ENCODE measurements at regions not wholly inside any gene's neighbourhood (a gene's known extent, or its start where the extent isn't known, plus 50 kb on each side); places are given as distances from the start of the nearest gene placed in this dataset.
"Not testable (repeated sequence)": the region's sequence is repeated elsewhere in the genome, so short reads cannot be mapped to it uniquely, and the experiment has no call there.

DNA sequence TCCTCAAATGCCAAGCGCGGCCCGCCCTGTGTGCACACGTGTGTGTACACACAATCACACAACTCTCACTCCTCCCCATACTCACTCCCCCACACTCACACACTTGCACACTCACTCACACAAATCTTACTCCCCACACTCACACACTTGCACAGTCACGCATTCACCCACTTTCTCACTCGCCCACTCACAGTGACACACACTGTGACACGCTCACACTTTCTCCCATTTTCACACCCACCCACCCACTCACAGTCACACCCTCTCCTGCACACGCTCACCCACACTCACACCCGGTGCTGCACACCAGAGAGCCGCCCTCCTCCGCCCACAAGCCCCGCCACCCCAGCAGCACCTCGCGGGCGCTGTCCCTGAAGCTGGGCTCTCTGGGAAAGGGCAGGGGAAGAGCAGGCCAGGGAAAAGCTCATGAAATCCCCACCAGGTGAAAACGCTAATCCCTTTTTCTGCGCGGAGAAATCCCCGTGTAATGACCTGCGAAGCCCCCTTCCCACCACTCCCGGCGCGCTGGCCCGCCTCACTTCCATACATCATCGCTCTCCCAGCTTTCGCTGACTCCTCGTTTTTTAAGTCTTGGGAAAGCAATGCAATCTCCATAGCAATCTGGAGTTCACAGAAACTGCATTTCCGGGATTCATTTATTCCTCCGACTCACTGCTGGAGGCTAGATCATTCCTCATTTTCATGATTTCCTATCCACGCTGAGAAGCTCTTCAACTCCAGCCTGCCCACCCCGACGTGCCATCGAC, 211.6 kb upstream of the LRRC61 start:
- not testable (repeated sequence) for H3K4me1 Mint-ChIP-seq (ENCODE audit: low read depth, unreplicated experiment); H3K27me3 Mint-ChIP-seq (ENCODE audit: unreplicated experiment); DNase-seq; H3K4me3 Mint-ChIP-seq (ENCODE audit: unreplicated experiment); H3K9me3 Mint-ChIP-seq (ENCODE audit: unreplicated experiment); H3K27ac Mint-ChIP-seq (ENCODE audit: unreplicated experiment); H3K36me3 Mint-ChIP-seq (ENCODE audit: unreplicated experiment)

DNA sequence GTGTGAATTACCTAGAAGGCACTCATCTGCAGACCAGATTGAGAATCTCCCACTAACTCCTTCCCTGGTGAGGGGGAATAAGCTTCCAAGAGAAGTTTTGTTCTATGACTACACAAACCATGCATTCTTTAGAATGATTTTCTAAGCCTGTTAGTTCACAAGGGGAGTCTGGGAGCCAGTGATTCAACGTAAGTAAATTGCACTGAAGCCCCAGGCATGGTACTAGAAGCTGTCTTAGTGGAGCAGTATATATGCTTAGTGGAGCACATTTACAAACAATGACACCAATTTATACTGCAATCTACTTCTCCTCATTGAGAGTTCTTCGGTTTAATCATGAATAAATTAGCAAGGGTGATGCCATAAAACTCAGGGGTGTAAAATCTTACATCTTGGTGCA, 209.9 kb upstream of the LRRC61 start:
- H3K4me3 Mint-ChIP-seq (ENCODE audit: unreplicated experiment); H3K27me3 Mint-ChIP-seq (ENCODE audit: unreplicated experiment): not testable (repeated sequence)

DNA sequence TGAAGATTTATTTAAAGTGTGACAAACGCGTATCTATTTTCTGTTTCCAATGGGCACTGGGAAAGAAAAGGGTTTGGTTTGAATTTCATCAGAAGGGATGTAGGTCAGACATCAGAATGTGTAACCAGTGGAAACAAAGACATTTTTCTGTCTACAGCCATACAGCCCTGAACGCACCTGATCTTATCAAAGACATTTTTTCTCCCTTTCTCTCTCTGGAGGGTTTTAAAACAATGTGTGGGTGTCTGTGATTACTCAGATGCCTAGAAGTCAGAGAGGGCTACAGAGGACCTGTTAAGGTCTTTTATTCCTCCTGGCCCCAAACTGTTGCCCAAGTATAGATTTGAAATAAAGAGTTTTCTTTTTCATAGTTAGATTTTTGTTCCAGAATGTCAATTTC, 208.6 kb upstream of the LRRC61 start:
- H3K36me3 Mint-ChIP-seq (ENCODE audit: unreplicated experiment); DNase-seq; H3K4me3 Mint-ChIP-seq (ENCODE audit: unreplicated experiment); H3K4me1 Mint-ChIP-seq (ENCODE audit: low read depth, unreplicated experiment); H3K27ac Mint-ChIP-seq (ENCODE audit: unreplicated experiment); H3K9me3 Mint-ChIP-seq (ENCODE audit: unreplicated experiment); H3K27me3 Mint-ChIP-seq (ENCODE audit: unreplicated experiment): not testable (repeated sequence)

More for the DNA sequence above, 209.9 kb upstream of the LRRC61 start:
- not testable (repeated sequence) for DNase-seq; H3K27ac Mint-ChIP-seq (ENCODE audit: unreplicated experiment); H3K9me3 Mint-ChIP-seq (ENCODE audit: unreplicated experiment); H3K4me1 Mint-ChIP-seq (ENCODE audit: low read depth, unreplicated experiment); H3K36me3 Mint-ChIP-seq (ENCODE audit: unreplicated experiment)

DNA sequence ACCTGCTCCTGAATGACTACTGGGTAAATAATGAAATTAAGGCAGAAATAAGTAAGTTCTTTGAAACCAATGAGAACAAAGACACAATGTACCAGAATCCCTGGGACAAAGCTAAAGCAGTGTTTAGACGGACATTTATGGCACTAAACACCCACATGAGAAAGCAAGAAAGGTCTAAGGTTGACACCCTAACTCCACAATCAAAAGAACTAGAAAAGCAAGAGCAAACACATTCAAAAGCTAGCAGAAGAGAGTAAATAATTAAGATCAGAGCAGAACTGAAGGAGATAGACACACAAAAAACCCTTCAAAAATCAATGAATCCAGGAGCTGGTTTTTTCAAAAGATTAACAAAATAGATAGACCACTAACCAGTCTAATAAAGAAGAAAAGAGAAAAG, 203.2 kb upstream of the LRRC61 start:
- not testable (repeated sequence) for H3K27me3 Mint-ChIP-seq (ENCODE audit: unreplicated experiment); DNase-seq; H3K36me3 Mint-ChIP-seq (ENCODE audit: unreplicated experiment); H3K4me3 Mint-ChIP-seq (ENCODE audit: unreplicated experiment); H3K27ac Mint-ChIP-seq (ENCODE audit: unreplicated experiment); H3K9me3 Mint-ChIP-seq (ENCODE audit: unreplicated experiment); H3K4me1 Mint-ChIP-seq (ENCODE audit: low read depth, unreplicated experiment)

DNA sequence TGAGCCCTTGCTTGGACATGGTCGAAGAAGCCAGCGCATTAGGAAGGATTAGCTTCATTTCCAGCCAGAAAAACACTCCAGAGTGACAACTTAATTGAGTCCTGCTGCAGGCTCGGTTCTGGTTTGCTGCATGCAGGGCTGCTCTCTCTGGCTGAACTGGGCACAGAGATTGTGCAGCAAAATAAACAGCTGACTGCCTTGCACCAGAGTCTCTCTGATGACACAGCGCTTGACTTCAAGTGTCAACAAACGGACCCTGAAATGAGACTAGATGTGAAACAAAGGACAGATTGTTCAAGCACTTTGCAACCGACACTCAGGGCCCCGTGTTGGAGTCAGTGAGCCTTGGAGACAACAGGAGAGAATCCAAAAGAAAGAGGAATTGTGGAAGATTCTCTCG, 197.3 kb upstream of the LRRC61 start:
- DNase-seq; H3K4me1 Mint-ChIP-seq (ENCODE audit: low read depth, unreplicated experiment); H3K27me3 Mint-ChIP-seq (ENCODE audit: unreplicated experiment); H3K9me3 Mint-ChIP-seq (ENCODE audit: unreplicated experiment); H3K36me3 Mint-ChIP-seq (ENCODE audit: unreplicated experiment); H3K27ac Mint-ChIP-seq (ENCODE audit: unreplicated experiment); H3K4me3 Mint-ChIP-seq (ENCODE audit: unreplicated experiment): not testable (repeated sequence)

DNA sequence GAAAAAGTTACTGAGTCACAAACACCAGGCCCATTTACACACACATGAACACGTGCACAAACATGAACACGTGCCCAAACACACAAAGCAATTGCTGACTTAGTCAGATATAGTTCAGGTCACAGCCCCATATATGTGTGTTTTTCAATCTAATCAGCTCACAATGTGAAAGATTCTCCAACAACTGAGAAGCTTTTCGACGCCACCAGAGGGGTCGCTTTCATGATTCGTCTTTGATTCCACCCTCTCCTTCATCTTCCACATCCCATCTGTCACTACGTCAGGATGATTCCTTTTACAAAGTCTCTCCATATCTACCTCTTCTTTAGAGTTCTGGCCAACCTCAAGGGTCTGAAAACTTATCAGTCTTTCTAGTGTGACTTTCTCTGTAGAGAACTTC, 188.7 kb upstream of the LRRC61 start:
- not testable (repeated sequence) for H3K27ac Mint-ChIP-seq (ENCODE audit: unreplicated experiment); H3K4me3 Mint-ChIP-seq (ENCODE audit: unreplicated experiment); DNase-seq; H3K36me3 Mint-ChIP-seq (ENCODE audit: unreplicated experiment); H3K27me3 Mint-ChIP-seq (ENCODE audit: unreplicated experiment); H3K4me1 Mint-ChIP-seq (ENCODE audit: low read depth, unreplicated experiment); H3K9me3 Mint-ChIP-seq (ENCODE audit: unreplicated experiment)

DNA sequence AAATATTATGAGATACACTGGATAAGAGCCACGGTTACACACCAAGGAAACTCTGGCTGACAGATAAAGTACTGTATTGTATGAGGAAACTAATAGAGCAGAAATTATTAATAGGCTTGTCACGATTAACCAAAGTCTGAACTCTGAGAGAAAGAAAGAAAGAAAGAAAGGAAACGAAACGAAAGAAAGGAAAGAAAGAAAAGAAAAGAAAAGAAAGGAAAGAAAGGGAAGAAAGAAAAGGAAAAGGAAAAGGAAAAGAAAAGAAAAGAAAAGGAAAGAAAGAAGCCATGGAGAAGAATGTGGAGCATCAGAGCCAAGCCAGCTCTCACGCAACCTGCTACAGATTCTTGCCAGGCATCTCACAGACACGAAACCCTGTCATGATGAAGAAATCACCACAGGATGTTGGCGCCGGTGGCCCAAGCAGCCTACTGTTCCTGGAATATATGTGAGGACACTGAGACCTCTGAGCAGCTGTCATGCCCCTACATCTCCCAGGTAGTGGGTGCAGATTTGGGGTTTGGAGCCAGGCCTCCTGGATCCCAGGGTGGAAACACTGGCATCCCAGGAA, 187.4 kb upstream of the LRRC61 start:
- H3K27ac Mint-ChIP-seq (ENCODE audit: unreplicated experiment); H3K4me3 Mint-ChIP-seq (ENCODE audit: unreplicated experiment); DNase-seq; H3K4me1 Mint-ChIP-seq (ENCODE audit: low read depth, unreplicated experiment); H3K27me3 Mint-ChIP-seq (ENCODE audit: unreplicated experiment); H3K36me3 Mint-ChIP-seq (ENCODE audit: unreplicated experiment); H3K9me3 Mint-ChIP-seq (ENCODE audit: unreplicated experiment): not testable (repeated sequence)

DNA sequence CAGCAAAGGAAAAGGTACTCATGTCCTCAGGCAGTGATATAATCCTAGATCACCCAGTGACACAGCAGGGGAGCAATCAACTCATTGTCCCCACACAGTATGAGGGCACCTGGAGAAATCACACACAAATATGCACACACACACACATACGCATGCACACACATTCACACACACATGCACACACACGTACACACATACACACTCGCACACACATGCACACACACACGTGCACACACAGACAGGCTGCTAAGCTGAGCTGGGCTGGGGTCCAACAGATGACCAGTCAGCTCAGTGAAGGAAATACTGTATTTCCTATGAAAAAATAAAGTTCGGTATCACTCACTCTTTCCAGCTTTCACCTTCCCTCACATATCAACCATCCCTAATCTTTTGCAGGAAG, 183.3 kb upstream of the LRRC61 start:
- H3K4me3 Mint-ChIP-seq (ENCODE audit: unreplicated experiment); H3K36me3 Mint-ChIP-seq (ENCODE audit: unreplicated experiment); DNase-seq; H3K27me3 Mint-ChIP-seq (ENCODE audit: unreplicated experiment); H3K4me1 Mint-ChIP-seq (ENCODE audit: low read depth, unreplicated experiment); H3K27ac Mint-ChIP-seq (ENCODE audit: unreplicated experiment); H3K9me3 Mint-ChIP-seq (ENCODE audit: unreplicated experiment): not testable (repeated sequence)

DNA sequence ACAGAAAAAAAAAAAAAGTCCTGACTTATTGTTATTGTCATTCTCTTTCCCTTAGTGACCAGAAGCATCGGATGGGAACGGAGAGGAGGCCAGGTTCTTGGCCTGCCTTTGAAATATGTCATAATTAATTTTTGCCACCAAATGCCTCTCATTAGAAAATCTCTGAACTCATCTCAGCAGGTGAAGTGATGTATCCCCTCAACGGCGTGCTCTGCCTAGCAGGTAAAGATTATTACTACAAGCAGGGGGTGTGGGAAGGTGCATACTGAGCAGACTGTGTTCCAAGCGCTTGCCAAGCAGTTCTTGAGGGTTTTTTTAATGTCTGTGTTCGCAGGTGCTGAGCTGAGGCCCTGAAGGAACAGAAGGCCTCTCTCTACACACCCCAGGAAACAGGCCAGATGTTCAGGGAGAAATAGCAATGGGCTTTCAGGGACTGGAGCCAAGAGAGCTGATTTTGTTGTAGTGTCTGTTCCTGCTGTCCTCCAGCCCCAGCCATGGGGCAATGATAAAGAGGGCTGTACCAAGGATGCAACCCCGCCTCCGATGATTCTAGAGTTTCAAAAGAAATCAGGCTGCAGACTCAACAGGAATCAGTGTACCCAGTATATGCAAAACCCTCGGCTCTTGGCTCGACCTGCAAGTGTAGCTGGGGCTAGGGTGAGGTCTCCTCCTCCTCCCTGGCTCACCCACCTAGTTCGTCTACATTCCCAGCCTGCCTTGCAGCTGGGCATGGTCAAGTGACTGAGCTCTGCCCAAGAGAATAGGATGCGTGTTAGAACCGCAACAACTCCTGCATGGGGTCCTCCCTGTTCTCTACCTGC, 181.4 kb upstream of the LRRC61 start:
- not testable (repeated sequence) for H3K27me3 Mint-ChIP-seq (ENCODE audit: unreplicated experiment); H3K4me3 Mint-ChIP-seq (ENCODE audit: unreplicated experiment); DNase-seq; H3K9me3 Mint-ChIP-seq (ENCODE audit: unreplicated experiment); H3K27ac Mint-ChIP-seq (ENCODE audit: unreplicated experiment); H3K4me1 Mint-ChIP-seq (ENCODE audit: low read depth, unreplicated experiment); H3K36me3 Mint-ChIP-seq (ENCODE audit: unreplicated experiment)

DNA sequence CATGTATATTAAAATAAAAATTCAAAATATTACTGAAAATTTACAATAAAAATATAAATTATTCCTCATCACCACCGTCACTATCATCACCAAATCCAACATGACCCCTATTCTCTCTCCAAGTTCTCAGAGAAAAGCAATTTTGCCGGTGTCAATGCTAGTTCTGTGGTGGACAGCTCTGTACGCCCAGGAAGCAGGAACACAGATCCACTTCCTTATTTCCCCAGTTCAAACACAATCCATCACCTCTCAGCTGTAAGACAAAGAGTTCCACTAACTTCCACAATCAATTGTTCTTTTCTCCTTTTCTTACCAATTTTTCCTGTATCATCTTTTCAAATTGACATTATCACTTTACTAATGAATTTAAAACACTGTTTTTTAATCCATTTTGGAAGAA, 177.0 kb upstream of the LRRC61 start:
- not testable (repeated sequence) for H3K9me3 Mint-ChIP-seq (ENCODE audit: unreplicated experiment); H3K4me3 Mint-ChIP-seq (ENCODE audit: unreplicated experiment); H3K4me1 Mint-ChIP-seq (ENCODE audit: low read depth, unreplicated experiment); DNase-seq; H3K27ac Mint-ChIP-seq (ENCODE audit: unreplicated experiment); H3K36me3 Mint-ChIP-seq (ENCODE audit: unreplicated experiment); H3K27me3 Mint-ChIP-seq (ENCODE audit: unreplicated experiment)

DNA sequence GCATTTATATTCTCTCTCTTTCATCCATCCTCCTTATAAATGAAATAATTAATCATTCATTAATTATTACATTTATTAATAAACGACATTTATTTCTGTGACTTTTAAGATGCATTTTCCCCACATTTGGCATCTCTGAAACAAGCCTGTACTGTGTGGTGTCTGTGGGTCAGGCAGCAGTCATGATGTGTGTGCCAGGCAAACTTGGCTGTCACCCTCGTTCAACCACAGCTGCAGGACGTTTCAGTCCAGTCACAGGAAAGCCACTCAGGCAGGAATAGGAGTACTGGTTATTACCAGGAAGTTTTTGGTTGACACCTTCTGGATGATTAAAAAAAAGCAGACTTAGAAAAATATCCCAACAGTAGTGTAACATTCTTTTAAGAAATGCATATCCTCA, 175.6 kb upstream of the LRRC61 start:
- not testable (repeated sequence) for H3K27ac Mint-ChIP-seq (ENCODE audit: unreplicated experiment); H3K9me3 Mint-ChIP-seq (ENCODE audit: unreplicated experiment); H3K36me3 Mint-ChIP-seq (ENCODE audit: unreplicated experiment); DNase-seq; H3K4me3 Mint-ChIP-seq (ENCODE audit: unreplicated experiment); H3K4me1 Mint-ChIP-seq (ENCODE audit: low read depth, unreplicated experiment); H3K27me3 Mint-ChIP-seq (ENCODE audit: unreplicated experiment)

DNA sequence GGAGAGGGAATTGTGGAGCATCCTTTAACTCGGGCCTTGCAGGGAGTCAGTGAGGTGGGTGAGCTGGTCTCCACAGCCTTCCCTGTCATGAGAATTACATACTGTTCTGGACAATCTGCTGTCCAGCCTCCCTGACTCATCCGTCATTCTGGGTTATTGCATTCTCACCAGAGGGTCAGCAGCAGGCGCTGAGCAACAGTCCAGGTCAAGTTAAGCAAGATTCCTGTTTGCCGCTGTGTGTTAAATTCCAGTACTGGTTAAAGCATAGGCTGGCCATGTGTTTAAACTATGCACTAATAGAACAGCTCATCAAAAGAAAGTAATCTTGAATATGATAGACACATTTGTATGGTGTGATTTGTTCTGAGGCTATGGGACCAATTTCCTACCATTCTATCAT, 167.1 kb upstream of the LRRC61 start:
- not testable (repeated sequence) for DNase-seq; H3K4me3 Mint-ChIP-seq (ENCODE audit: unreplicated experiment); H3K27ac Mint-ChIP-seq (ENCODE audit: unreplicated experiment); H3K36me3 Mint-ChIP-seq (ENCODE audit: unreplicated experiment); H3K4me1 Mint-ChIP-seq (ENCODE audit: low read depth, unreplicated experiment); H3K27me3 Mint-ChIP-seq (ENCODE audit: unreplicated experiment); H3K9me3 Mint-ChIP-seq (ENCODE audit: unreplicated experiment)

Measured in glutamatergic neuron (in vitro differentiated cells).